ENCODE measurements at regions not wholly inside any gene's neighbourhood (a gene's known extent, or its start where the extent isn't known, plus 50 kb on each side); places are given as distances from the start of the nearest gene placed in this dataset.
A peak's percentile ranks its signal among the peaks of the same experiment; 100 is the strongest.

GRCh38 chr3:194265996-194266964 is 84.8 kb downstream of the CPN2 start:
- no peak for DNase-seq

- DNase-seq = peak; percentile 73
Measured at GRCh38 chr3:194267744-194268653, 83.1 kb downstream of the CPN2 start.

- no peak for DNase-seq
Measured at GRCh38 chr3:194268654-194269512, 82.2 kb downstream of the CPN2 start.

GRCh38 chr3:194269610-194270145 is 81.5 kb downstream of the CPN2 start:
- DNase-seq = peak; percentile 55

- DNase-seq = no peak
Measured at GRCh38 chr3:194270627-194271459, 80.3 kb downstream of the CPN2 start.

GRCh38 chr3:194271460-194272035 is 79.6 kb downstream of the CPN2 start:
- DNase-seq = no peak

- DNase-seq = no peak
Measured at GRCh38 chr3:194272221-194272620, 78.9 kb downstream of the CPN2 start.

GRCh38 chr3:194272861-194273742 is 78.0 kb downstream of the CPN2 start:
- peak; percentile 90 for DNase-seq

- no peak for DNase-seq
Measured at GRCh38 chr3:194273743-194274310, 77.3 kb downstream of the CPN2 start.

GRCh38 chr3:194274424-194275085 is 76.6 kb downstream of the CPN2 start:
- no peak for DNase-seq

- DNase-seq = no peak
Measured at GRCh38 chr3:194275291-194275690, 75.8 kb downstream of the CPN2 start.

GRCh38 chr3:194275721-194276120 is 75.4 kb downstream of the CPN2 start:
- DNase-seq = no peak

GRCh38 chr3:194276768-194277103 is 74.4 kb downstream of the CPN2 start:
- DNase-seq = no peak

GRCh38 chr3:194277104-194277785 is 73.9 kb downstream of the CPN2 start:
- DNase-seq = peak; percentile 69

- peak; percentile 61 for DNase-seq
Measured at GRCh38 chr3:194277786-194278130, 73.4 kb downstream of the CPN2 start.

GRCh38 chr3:194278186-194278845 is 72.8 kb downstream of the CPN2 start:
- no peak for DNase-seq

- DNase-seq = no peak
Measured at GRCh38 chr3:194279101-194279500, 72.0 kb downstream of the CPN2 start.

All from fibroblast of skin of abdomen (primary cell).